Epithelial cell of esophagus (primary cell): ENCODE measurements at regions not wholly inside any gene's neighbourhood (a gene's known extent, or its start where the extent isn't known, plus 50 kb on each side); places are given as distances from the start of the nearest gene placed in this dataset.
A peak's percentile ranks its signal among the peaks of the same experiment; 100 is the strongest.
"Not testable (repeated sequence)": the region's sequence is repeated elsewhere in the genome, so short reads cannot be mapped to it uniquely, and the experiment has no call there.

Experiments used
- DNase-seq: peaks from one replicate; pipeline ENCODE4 v3.0.0; 2010; ENCODE audit warnings: low read depth
- H3K4me3 ChIP-seq: 2 replicates; pipeline ENCODE4 v1.5.1; 2011; ENCODE audit warnings: mild to moderate bottlenecking, low read length, control low read depth
- CTCF ChIP-seq: IDR thresholded peaks from 2 replicates; pipeline ENCODE4 v1.5.1; 2011; ENCODE audit warnings: low read depth, mild to moderate bottlenecking, low read length, control low read depth, inconsistent platforms; ENCODE audit not compliant: insufficient read depth; ENCODE audit errors: missing control alignments

- no peak for DNase-seq
- H3K4me3 ChIP-seq = no peak overlapping the region
- TF ChIP-seq CTCF = no peak
These were observed 865.1 kb downstream of the CDH18 start for GRCh38 chr5:19122923-19123322.

- peak; percentile 56 for DNase-seq
- H3K4me3 ChIP-seq = no peak overlapping the region
- no peak for TF ChIP-seq CTCF
These were observed 861.9 kb downstream of the CDH18 start for GRCh38 chr5:19125956-19126713.

GRCh38 chr5:19140276-19140675 lies 847.7 kb downstream of the CDH18 start:
- TF ChIP-seq CTCF = no peak
- no peak overlapping the region for H3K4me3 ChIP-seq
- peak; percentile 34 for DNase-seq

- H3K4me3 ChIP-seq, DNase-seq: not testable (repeated sequence)
These were observed 846.0 kb downstream of the CDH18 start for GRCh38 chr5:19141937-19142524.

- DNase-seq, H3K4me3 ChIP-seq: not testable (repeated sequence)
These were observed 845.1 kb downstream of the CDH18 start for GRCh38 chr5:19142713-19143414.

- TF ChIP-seq CTCF = no peak
- DNase-seq = no peak
- no peak overlapping the region for H3K4me3 ChIP-seq
These were observed 844.1 kb downstream of the CDH18 start for GRCh38 chr5:19143935-19144334.

- DNase-seq = no peak
- no peak for TF ChIP-seq CTCF
- H3K4me3 ChIP-seq = no peak overlapping the region
These were observed 818.6 kb downstream of the CDH18 start for GRCh38 chr5:19169426-19169825.

GRCh38 chr5:19172926-19173470 lies 815.0 kb downstream of the CDH18 start:
- H3K4me3 ChIP-seq = no peak overlapping the region
- DNase-seq = no peak
- no peak for TF ChIP-seq CTCF
